HG03354 (cell line): ENCODE measurements at regions not wholly inside any gene's neighbourhood (a gene's known extent, or its start where the extent isn't known, plus 50 kb on each side); places are given as distances from the start of the nearest gene placed in this dataset.

Experiments used
- ATAC-seq: cut with Tn5 transposase; IDR thresholded peaks from one replicate; pipeline ENCODE4 v1.9.1; 2021; ENCODE audit warnings: mild to moderate bottlenecking; ENCODE audit not compliant: unreplicated experiment, poor library complexity, severe bottlenecking

- ATAC-seq: no peak
These were observed 467.0 kb upstream of the PKDCC start for GRCh38 chr2:41580806-41581205.

- no peak for ATAC-seq
These were observed 452.6 kb upstream of the PKDCC start for GRCh38 chr2:41595240-41595639.

GRCh38 chr2:41597680-41598079, 450.1 kb upstream of the PKDCC start:
- ATAC-seq: no peak

- no peak for ATAC-seq
These were observed 449.5 kb upstream of the PKDCC start for GRCh38 chr2:41598161-41598894.

GRCh38 chr2:41600460-41600859, 447.4 kb upstream of the PKDCC start:
- ATAC-seq: no peak

- ATAC-seq: no peak
These were observed 445.5 kb upstream of the PKDCC start for GRCh38 chr2:41602341-41602740.

- ATAC-seq: no peak
These were observed 442.5 kb upstream of the PKDCC start for GRCh38 chr2:41605311-41605710.

- no peak for ATAC-seq
These were observed 441.9 kb upstream of the PKDCC start for GRCh38 chr2:41605914-41606313.

GRCh38 chr2:41610501-41611190, 437.2 kb upstream of the PKDCC start:
- no peak for ATAC-seq

GRCh38 chr2:41618754-41619153, 429.1 kb upstream of the PKDCC start:
- no peak for ATAC-seq

GRCh38 chr2:41621095-41621494, 426.7 kb upstream of the PKDCC start:
- ATAC-seq: no peak

- ATAC-seq: no peak
These were observed 426.3 kb upstream of the PKDCC start for GRCh38 chr2:41621563-41621962.

GRCh38 chr2:41622301-41622700, 425.5 kb upstream of the PKDCC start:
- ATAC-seq: no peak

GRCh38 chr2:41626936-41627335, 420.9 kb upstream of the PKDCC start:
- ATAC-seq: no peak

GRCh38 chr2:41634686-41635085, 413.1 kb upstream of the PKDCC start:
- no peak for ATAC-seq

- no peak for ATAC-seq
These were observed 402.9 kb upstream of the PKDCC start for GRCh38 chr2:41644936-41645335.

GRCh38 chr2:41647468-41648050, 400.3 kb upstream of the PKDCC start:
- ATAC-seq: no peak

- ATAC-seq: no peak
These were observed 390.6 kb upstream of the PKDCC start for GRCh38 chr2:41657226-41657625.

GRCh38 chr2:41659758-41660157, 388.1 kb upstream of the PKDCC start:
- ATAC-seq: no peak

- ATAC-seq: no peak
These were observed 385.4 kb upstream of the PKDCC start for GRCh38 chr2:41662461-41662860.

GRCh38 chr2:41663056-41663455, 384.8 kb upstream of the PKDCC start:
- no peak for ATAC-seq
